Loucy (cell line): ENCODE measurements at regions not wholly inside any gene's neighbourhood (a gene's known extent, or its start where the extent isn't known, plus 50 kb on each side); places are given as distances from the start of the nearest gene placed in this dataset.

Experiments
- EZH2phosphoT487 ChIP-seq: fragments of 200-600 bp; IDR thresholded peaks from 2 replicates; pipeline ENCODE4 v1.6.1; 2018; ENCODE audit warnings: antibody characterized with exemption, mild to moderate bottlenecking, moderate library complexity, borderline replicate concordance
- TF ChIP-seq, protein P1 (sequence below): fragments of 200-600 bp; sonication (generic); conservative IDR thresholded peaks from 2 replicates; pipeline ENCODE4 v1.5.1; 2014; ENCODE audit warnings: mild to moderate bottlenecking, antibody characterized with exemption, low read length

DNA sequence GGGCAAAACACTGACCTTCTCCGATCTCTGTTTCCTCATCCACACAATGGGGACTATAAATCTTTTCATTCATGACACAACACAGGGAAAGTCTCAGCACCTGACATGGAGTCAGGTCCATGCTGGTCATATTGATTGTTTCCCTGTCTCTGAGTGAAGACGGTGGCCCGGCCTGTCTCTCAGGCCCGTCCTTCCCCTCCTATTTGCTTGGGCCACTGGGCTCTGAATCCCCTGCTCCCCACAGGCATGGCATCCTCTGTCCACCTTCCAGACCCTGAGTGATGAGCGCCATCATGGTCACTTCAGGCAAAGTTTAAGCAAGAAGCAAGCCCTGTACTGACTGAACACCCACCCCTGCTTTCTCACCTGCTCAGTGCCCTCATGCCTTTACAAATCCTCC, 113.3 kb upstream of the ALX4 start:
- TF ChIP-seq, protein P1, sequence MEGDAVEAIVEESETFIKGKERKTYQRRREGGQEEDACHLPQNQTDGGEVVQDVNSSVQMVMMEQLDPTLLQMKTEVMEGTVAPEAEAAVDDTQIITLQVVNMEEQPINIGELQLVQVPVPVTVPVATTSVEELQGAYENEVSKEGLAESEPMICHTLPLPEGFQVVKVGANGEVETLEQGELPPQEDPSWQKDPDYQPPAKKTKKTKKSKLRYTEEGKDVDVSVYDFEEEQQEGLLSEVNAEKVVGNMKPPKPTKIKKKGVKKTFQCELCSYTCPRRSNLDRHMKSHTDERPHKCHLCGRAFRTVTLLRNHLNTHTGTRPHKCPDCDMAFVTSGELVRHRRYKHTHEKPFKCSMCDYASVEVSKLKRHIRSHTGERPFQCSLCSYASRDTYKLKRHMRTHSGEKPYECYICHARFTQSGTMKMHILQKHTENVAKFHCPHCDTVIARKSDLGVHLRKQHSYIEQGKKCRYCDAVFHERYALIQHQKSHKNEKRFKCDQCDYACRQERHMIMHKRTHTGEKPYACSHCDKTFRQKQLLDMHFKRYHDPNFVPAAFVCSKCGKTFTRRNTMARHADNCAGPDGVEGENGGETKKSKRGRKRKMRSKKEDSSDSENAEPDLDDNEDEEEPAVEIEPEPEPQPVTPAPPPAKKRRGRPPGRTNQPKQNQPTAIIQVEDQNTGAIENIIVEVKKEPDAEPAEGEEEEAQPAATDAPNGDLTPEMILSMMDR = no peak
- no peak for TF ChIP-seq EZH2phosphoT487
